ENCODE measurements at regions not wholly inside any gene's neighbourhood (a gene's known extent, or its start where the extent isn't known, plus 50 kb on each side); places are given as distances from the start of the nearest gene placed in this dataset.

DNA sequence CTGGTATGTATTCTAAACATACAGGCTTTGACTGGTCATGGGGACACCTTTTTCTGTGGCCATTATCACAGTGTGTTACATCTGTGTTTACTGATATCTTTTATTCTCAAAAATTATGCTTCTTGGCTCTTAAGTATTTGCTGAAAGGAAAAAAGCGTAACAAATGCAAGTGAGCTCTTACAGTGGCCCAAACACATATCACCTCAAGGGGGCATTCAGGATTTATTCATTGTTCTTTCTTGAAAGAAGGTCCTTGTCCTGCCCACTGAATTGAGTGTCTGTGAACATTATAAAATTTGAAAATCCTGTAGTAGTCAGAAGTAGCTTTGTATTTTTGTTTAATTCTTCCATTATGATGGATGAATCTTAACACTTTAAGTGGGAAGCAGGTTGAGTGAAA lies 454.5 kb downstream of the XIRP2 start:
- ATAC-seq = no peak
- TF ChIP-seq ZFP30 (CRISPR knock-in tag; IDR thresholded peaks at IDR 0.05) = no peak
- no peak for TF ChIP-seq BACH2 (CRISPR knock-in tag; IDR thresholded peaks at IDR 0.05; ENCODE audit: borderline replicate concordance)
- TF ChIP-seq GLIS3 (CRISPR knock-in tag; IDR thresholded peaks at IDR 0.05) = no peak
- TF ChIP-seq ARNTL (CRISPR knock-in tag; IDR thresholded peaks at IDR 0.05; ENCODE audit: borderline replicate concordance, low read depth) = no peak
- no peak for TF ChIP-seq ZNF8 (CRISPR knock-in tag; IDR thresholded peaks at IDR 0.05)
- TF ChIP-seq ZC3H10 (CRISPR knock-in tag; IDR thresholded peaks at IDR 0.05) = no peak
- no peak for TF ChIP-seq ZNF565 (CRISPR knock-in tag; conservative IDR thresholded peaks at IDR 0.05; ENCODE audit: low read depth)
- TF ChIP-seq, protein P1, sequence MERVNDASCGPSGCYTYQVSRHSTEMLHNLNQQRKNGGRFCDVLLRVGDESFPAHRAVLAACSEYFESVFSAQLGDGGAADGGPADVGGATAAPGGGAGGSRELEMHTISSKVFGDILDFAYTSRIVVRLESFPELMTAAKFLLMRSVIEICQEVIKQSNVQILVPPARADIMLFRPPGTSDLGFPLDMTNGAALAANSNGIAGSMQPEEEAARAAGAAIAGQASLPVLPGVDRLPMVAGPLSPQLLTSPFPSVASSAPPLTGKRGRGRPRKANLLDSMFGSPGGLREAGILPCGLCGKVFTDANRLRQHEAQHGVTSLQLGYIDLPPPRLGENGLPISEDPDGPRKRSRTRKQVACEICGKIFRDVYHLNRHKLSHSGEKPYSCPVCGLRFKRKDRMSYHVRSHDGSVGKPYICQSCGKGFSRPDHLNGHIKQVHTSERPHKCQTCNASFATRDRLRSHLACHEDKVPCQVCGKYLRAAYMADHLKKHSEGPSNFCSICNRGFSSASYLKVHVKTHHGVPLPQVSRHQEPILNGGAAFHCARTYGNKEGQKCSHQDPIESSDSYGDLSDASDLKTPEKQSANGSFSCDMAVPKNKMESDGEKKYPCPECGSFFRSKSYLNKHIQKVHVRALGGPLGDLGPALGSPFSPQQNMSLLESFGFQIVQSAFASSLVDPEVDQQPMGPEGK (CRISPR knock-in tag; IDR thresholded peaks at IDR 0.05; ENCODE audit: borderline replicate concordance) = no peak
- no peak for TF ChIP-seq ESRRG (CRISPR knock-in tag; IDR thresholded peaks at IDR 0.05)
- no peak for TF ChIP-seq PPARA (CRISPR knock-in tag; IDR thresholded peaks at IDR 0.05; ENCODE audit: borderline replicate concordance)

DNA sequence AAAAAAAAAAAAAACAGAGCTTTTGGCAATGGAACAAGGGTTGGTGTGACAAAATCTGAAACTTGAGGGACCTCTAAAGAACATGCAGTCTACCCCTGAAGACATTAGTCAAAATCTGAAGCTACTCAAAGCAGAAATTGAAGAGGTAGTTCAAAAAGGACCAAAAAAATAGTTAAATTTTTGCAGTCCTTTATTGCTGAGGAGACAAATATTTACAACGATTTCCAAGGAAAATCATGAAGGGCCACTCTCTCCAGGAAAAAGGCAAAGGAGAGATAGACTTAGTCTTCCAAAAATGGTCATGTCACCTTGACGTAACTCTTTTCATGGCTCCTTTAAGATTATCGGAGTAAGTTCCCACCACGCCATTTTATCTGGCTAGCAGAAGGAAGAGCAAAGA lies 452.0 kb downstream of the XIRP2 start:
- no peak for ATAC-seq
- TF ChIP-seq PPARA (CRISPR knock-in tag; IDR thresholded peaks at IDR 0.05; ENCODE audit: borderline replicate concordance) = no peak
- no peak for TF ChIP-seq ARNTL (CRISPR knock-in tag; IDR thresholded peaks at IDR 0.05; ENCODE audit: borderline replicate concordance, low read depth)
- no peak for TF ChIP-seq SNAI2 (CRISPR knock-in tag; IDR thresholded peaks at IDR 0.05)
- TF ChIP-seq ZNF565 (CRISPR knock-in tag; conservative IDR thresholded peaks at IDR 0.05; ENCODE audit: low read depth) = no peak
- no peak for TF ChIP-seq BACH2 (CRISPR knock-in tag; IDR thresholded peaks at IDR 0.05; ENCODE audit: borderline replicate concordance)
- TF ChIP-seq TOX (CRISPR knock-in tag; IDR thresholded peaks at IDR 0.05; ENCODE audit: borderline replicate concordance) = no peak
- TF ChIP-seq, protein P2, sequence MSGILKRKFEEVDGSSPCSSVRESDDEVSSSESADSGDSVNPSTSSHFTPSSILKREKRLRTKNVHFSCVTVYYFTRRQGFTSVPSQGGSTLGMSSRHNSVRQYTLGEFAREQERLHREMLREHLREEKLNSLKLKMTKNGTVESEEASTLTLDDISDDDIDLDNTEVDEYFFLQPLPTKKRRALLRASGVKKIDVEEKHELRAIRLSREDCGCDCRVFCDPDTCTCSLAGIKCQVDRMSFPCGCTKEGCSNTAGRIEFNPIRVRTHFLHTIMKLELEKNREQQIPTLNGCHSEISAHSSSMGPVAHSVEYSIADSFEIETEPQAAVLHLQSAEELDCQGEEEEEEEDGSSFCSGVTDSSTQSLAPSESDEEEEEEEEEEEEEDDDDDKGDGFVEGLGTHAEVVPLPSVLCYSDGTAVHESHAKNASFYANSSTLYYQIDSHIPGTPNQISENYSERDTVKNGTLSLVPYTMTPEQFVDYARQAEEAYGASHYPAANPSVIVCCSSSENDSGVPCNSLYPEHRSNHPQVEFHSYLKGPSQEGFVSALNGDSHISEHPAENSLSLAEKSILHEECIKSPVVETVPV (CRISPR knock-in tag; IDR thresholded peaks at IDR 0.05) = no peak
- TF ChIP-seq ZFP3 (CRISPR knock-in tag; IDR thresholded peaks at IDR 0.05) = no peak
- TF ChIP-seq, protein P3, sequence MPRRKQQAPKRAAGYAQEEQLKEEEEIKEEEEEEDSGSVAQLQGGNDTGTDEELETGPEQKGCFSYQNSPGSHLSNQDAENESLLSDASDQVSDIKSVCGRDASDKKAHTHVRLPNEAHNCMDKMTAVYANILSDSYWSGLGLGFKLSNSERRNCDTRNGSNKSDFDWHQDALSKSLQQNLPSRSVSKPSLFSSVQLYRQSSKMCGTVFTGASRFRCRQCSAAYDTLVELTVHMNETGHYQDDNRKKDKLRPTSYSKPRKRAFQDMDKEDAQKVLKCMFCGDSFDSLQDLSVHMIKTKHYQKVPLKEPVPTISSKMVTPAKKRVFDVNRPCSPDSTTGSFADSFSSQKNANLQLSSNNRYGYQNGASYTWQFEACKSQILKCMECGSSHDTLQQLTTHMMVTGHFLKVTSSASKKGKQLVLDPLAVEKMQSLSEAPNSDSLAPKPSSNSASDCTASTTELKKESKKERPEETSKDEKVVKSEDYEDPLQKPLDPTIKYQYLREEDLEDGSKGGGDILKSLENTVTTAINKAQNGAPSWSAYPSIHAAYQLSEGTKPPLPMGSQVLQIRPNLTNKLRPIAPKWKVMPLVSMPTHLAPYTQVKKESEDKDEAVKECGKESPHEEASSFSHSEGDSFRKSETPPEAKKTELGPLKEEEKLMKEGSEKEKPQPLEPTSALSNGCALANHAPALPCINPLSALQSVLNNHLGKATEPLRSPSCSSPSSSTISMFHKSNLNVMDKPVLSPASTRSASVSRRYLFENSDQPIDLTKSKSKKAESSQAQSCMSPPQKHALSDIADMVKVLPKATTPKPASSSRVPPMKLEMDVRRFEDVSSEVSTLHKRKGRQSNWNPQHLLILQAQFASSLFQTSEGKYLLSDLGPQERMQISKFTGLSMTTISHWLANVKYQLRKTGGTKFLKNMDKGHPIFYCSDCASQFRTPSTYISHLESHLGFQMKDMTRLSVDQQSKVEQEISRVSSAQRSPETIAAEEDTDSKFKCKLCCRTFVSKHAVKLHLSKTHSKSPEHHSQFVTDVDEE (CRISPR knock-in tag; IDR thresholded peaks at IDR 0.05) = no peak
- TF ChIP-seq ZC3H10 (CRISPR knock-in tag; IDR thresholded peaks at IDR 0.05) = no peak
- no peak for TF ChIP-seq ESRRG (CRISPR knock-in tag; IDR thresholded peaks at IDR 0.05)
- no peak for TF ChIP-seq RARB (CRISPR knock-in tag; IDR thresholded peaks at IDR 0.05)
- TF ChIP-seq OSR1 (CRISPR knock-in tag; IDR thresholded peaks at IDR 0.05) = no peak
- TF ChIP-seq, protein P1 (CRISPR knock-in tag; IDR thresholded peaks at IDR 0.05; ENCODE audit: borderline replicate concordance) = no peak
- no peak for TF ChIP-seq TCF4 (CRISPR knock-in tag; IDR thresholded peaks at IDR 0.05; ENCODE audit: borderline replicate concordance)
- no peak for TF ChIP-seq GLIS3 (CRISPR knock-in tag; IDR thresholded peaks at IDR 0.05)
- TF ChIP-seq ISL1 (CRISPR knock-in tag; IDR thresholded peaks at IDR 0.05) = no peak
- TF ChIP-seq, protein P4, sequence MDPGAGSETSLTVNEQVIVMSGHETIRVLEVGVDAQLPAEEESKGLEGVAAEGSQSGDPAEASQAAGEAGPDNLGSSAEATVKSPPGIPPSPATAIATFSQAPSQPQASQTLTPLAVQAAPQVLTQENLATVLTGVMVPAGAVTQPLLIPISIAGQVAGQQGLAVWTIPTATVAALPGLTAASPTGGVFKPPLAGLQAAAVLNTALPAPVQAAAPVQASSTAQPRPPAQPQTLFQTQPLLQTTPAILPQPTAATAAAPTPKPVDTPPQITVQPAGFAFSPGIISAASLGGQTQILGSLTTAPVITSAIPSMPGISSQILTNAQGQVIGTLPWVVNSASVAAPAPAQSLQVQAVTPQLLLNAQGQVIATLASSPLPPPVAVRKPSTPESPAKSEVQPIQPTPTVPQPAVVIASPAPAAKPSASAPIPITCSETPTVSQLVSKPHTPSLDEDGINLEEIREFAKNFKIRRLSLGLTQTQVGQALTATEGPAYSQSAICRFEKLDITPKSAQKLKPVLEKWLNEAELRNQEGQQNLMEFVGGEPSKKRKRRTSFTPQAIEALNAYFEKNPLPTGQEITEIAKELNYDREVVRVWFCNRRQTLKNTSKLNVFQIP (CRISPR knock-in tag; IDR thresholded peaks at IDR 0.05; ENCODE audit: borderline replicate concordance, low read depth) = no peak

DNA sequence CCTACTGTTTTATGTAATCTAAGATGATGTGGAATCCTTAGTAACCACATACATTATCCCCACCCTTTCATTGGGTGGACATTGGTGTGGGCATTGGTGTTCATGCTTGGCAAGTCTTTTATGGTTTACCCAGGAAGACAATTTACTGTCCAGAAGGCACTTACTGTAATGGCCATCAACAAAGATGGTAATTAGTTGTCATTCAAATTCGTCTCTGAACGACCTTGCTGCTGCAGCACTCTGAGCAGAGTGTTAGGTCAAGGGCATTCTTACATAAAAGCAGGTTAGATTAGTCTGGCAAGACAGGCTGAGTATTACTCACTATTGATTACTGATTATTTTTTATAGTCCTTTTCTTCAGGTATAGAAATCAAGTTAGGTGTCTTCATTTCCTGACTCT lies 447.9 kb downstream of the XIRP2 start:
- no peak for ATAC-seq
- TF ChIP-seq ESRRG (CRISPR knock-in tag; IDR thresholded peaks at IDR 0.05) = no peak
- TF ChIP-seq, protein P3 (CRISPR knock-in tag; IDR thresholded peaks at IDR 0.05) = no peak
- TF ChIP-seq BACH2 (CRISPR knock-in tag; IDR thresholded peaks at IDR 0.05; ENCODE audit: borderline replicate concordance) = no peak
- TF ChIP-seq, protein P5, sequence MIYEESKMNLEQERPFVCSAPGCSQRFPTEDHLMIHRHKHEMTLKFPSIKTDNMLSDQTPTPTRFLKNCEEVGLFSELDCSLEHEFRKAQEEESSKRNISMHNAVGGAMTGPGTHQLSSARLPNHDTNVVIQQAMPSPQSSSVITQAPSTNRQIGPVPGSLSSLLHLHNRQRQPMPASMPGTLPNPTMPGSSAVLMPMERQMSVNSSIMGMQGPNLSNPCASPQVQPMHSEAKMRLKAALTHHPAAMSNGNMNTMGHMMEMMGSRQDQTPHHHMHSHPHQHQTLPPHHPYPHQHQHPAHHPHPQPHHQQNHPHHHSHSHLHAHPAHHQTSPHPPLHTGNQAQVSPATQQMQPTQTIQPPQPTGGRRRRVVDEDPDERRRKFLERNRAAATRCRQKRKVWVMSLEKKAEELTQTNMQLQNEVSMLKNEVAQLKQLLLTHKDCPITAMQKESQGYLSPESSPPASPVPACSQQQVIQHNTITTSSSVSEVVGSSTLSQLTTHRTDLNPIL (CRISPR knock-in tag; IDR thresholded peaks at IDR 0.05; ENCODE audit: low read depth) = no peak
- TF ChIP-seq TOX (CRISPR knock-in tag; IDR thresholded peaks at IDR 0.05; ENCODE audit: borderline replicate concordance) = no peak
- no peak for TF ChIP-seq CSDC2 (CRISPR knock-in tag; IDR thresholded peaks at IDR 0.05)
- no peak for TF ChIP-seq RARB (CRISPR knock-in tag; IDR thresholded peaks at IDR 0.05)
- no peak for TF ChIP-seq PPARA (CRISPR knock-in tag; IDR thresholded peaks at IDR 0.05; ENCODE audit: borderline replicate concordance)

Data from SK-N-SH treated with all-trans-retinoic acid at 6 μM for 48 hours (cell line).